ENCODE measurements at regions not wholly inside any gene's neighbourhood (a gene's known extent, or its start where the extent isn't known, plus 50 kb on each side); places are given as distances from the start of the nearest gene placed in this dataset.

DNA sequence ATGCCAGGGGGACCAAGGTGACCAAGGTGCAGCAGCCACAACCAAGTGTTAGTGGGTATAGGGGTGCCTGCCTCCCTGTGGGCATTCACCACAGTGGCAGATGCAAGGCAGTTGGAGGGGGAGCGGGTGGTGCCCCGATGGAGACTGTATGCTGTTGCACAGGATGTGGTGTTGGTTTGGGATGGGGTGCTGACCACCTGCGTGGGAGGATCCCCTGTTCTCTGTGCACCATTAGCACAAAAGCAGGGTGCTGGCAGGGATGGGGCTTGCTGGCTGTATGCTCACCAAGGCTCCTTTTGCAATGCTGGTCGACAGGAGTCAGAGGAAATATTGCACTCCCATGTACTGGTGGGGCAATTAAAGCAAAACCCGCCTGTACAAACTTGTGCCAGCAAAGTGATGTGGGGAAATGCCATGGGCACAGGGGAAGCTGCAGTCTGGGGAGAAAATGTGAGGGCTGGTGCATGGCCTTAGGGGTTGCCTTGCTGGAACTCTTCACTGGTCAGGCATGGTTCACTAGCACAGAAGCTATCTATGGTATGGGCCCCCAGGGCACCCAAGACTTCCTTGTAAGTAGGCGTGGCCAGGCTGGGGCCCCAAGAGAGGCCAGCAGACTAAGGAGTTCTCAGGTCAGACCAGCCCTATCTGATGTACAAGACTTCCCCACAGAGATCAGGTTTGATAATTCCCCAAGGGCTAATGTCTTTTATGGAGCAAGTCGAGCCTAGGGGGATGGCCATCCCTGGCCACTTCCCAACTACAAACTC, 51.9 kb upstream of the GNAT3 start:
- no peak for DNase-seq (ENCODE audit: low spot score)

DNA sequence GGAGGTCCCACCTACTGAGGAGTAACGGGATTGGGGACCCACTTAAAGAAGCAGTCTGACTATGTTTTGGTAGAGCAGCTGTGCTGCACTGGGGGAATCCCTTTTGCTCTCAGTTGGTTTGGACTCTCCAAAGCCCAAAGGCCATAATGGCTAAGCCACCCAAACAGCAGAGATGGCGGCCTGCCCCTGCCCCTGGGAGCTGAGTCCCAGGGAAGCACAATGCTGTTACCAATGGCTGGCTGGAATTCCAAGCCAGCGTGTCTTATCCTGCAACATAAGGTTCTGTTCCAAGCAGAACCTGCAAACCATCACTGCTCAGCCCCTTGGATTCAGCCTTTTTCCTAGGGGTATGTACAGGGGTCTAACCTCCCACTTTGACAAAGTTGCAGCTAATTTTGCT, 53.7 kb upstream of the GNAT3 start:
- DNase-seq (ENCODE audit: low spot score) = no peak

DNA sequence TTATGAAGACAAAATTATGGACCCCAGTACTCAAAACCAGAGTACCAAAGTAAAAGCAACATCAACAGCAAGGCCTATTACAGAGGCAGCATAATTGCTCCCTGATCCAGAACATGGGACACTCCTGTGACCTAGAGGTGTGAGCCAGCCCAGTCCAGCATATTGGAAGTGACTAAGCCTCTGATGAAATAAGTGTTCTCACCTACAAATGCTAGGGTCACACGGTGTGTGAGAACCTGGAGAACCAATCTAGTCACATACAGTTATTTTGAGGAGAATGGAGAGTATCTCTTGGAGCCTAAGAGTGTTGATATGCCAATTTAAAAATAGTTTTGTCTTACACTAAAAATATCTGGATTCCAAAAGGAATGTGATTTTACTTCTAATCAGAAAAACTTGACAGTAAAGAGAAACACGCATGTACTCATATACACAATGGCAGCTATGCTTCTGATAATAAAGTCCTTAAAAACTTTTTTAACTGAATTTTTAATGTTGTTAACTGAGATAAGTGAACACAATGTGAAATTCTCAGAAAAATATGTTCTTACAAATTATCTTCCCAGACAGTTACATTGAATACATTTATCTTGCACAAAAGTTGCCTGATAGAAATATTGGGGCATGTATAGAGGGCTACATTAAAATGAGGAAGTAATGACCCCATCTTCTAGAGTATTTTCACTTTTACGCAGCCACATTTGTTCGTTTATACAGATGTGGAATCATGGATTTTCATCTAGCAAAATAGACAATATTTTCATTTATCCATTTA, 56.8 kb upstream of the CD36 start:
- no peak for DNase-seq (ENCODE audit: low spot score)

DNA sequence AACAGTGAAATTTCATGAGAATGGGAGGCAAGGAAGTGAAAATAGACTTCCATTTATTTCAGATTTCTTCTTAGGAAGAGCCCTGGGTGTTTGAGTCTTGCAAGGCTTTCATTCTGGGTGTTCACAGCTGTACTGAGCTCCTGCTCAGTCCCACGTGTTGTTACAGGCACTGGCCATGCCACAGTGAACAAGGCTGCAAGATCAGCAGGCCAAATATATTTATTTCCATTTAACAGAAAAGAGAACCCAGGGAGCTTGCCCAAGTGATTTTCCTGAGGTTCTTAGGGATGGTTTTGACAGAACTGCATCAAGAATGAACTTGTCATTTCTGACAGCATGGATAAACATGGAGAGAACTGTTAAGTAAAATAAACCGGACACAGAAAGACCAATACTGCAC, 54.5 kb upstream of the CD36 start:
- no peak for DNase-seq (ENCODE audit: low spot score)

DNA sequence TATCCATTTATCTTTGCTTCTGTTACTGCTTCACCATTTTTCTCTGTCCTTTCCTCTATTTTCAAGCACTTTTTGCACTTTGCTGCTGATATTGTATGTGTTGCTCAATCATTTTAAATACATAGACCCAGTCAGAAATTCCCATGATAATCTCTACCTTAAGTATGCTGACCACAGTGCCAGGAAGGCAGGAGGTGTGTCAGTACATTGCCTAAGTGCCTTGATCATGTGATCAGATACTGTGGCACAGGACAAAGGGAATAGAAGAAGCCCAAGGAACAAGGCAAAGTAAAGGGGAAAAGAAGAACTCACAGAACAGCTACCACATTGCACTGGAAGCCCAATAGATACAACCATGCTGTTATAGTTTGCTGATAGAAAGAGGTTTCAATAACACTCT, 53.7 kb upstream of the CD36 start:
- peak; percentile 31 for DNase-seq (ENCODE audit: low spot score)

DNA sequence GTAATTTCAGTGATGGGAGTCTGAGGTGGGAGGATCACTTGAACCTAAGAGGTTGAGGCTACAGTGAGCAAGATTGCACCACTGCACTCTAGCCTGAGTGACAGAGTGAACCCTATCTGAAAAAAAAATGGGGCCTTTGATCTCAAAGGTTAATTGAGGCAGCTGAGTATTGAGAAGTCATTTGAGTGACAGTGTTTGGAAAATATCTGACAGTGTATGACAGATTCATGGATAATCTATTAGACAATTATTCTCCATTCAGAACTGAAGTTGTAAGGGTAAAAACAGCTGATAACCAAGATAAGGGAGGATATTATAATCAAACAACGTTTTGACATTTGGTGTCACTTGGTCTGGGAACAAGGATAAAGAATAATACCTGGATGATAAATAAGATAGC, 50.9 kb upstream of the CD36 start:
- no peak for DNase-seq (ENCODE audit: low spot score)

DNA sequence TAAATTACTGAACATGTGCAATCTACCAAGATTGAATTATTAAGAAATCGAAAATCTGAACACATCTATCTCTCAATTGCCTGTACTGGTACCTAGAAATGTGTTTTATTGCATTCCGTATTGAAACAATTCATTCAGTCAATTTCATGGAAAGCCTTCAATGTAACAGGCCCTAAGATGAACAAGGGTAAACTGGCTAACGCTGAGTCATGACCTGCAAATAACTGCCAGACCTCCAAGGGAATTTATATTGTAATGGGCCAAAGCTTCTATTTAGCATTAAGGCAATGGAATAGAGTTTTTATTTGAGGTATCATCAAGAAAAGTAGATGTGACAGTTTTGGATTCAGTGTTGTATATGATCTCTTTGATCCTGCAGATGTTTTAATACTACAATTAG, 49.9 kb upstream of the CD36 start:
- peak; percentile 14 for DNase-seq (ENCODE audit: low spot score)
